OCI-LY3 (cell line): ENCODE measurements at regions not wholly inside any gene's neighbourhood (a gene's known extent, or its start where the extent isn't known, plus 50 kb on each side); places are given as distances from the start of the nearest gene placed in this dataset.

Source experiments
- H2AFZ ChIP-seq: fragments of 200-600, 300-600 bp; shearing (Covaris generic); 2 replicates; pipeline ENCODE4 v1.6.0; 2014; ENCODE audit warnings: antibody characterized with exemption, low read depth, low read length
- H3K27ac ChIP-seq: fragments of 200-600, 300-600 bp; sonication (generic); 2 replicates; pipeline ENCODE4 v1.5.1; 2014; ENCODE audit warnings: mild to moderate bottlenecking, low read length, moderate library complexity, mixed read lengths
- H3K27me3 ChIP-seq: fragments of 200-600, 300-600 bp; sonication (generic); 2 replicates; pipeline ENCODE4 v1.6.1; 2014; ENCODE audit warnings: low read depth, low read length, mixed read lengths
- H3K36me3 ChIP-seq: fragments of 200-600, 300-600 bp; sonication (generic); replicated peaks from 2 replicates; pipeline ENCODE3; 2014; ENCODE audit warnings: low read depth, low read length, mixed read lengths
- H3K4me1 ChIP-seq: fragments of 300-600, 200-600 bp; sonication (generic); 2 replicates; pipeline ENCODE4 v1.6.1; 2014; ENCODE audit warnings: low read length, mixed read lengths
- H3K4me2 ChIP-seq: fragments of 200-600, 300-600 bp; sonication (generic); 2 replicates; pipeline ENCODE4 v1.6.1; 2014; ENCODE audit warnings: low read length, mixed read lengths
- H3K4me3 ChIP-seq: fragments of 300-600, 200-600 bp; sonication (generic); 2 replicates; pipeline ENCODE4 v1.5.1; 2014; ENCODE audit warnings: antibody characterized with exemption, mild to moderate bottlenecking, low read length, moderate library complexity
- H3K79me2 ChIP-seq: fragments of 300-600, 200-600 bp; shearing (Covaris generic); 2 replicates; pipeline ENCODE4 v1.6.1; 2014; ENCODE audit warnings: mild to moderate bottlenecking, low read length, mixed read lengths
- H3K9ac ChIP-seq: fragments of 300-600, 200-600 bp; shearing (Covaris generic); 2 replicates; pipeline ENCODE4 v1.6.0; 2014; ENCODE audit warnings: mild to moderate bottlenecking, low read length, moderate library complexity
- H3K9me3 ChIP-seq: fragments of 200-600, 300-600 bp; shearing (Covaris generic); 2 replicates; pipeline ENCODE4 v1.6.1; 2014; ENCODE audit warnings: low read length, mixed read lengths; ENCODE audit not compliant: insufficient read depth
- H4K20me1 ChIP-seq: fragments of 200-600, 300-600 bp; sonication (generic); 2 replicates; pipeline ENCODE4 v1.6.1; 2016; ENCODE audit warnings: low read length, mixed read lengths; ENCODE audit not compliant: insufficient read depth
- CTCF ChIP-seq: fragments of 200-600, 300-600 bp; sonication (generic); IDR thresholded peaks from 2 replicates; pipeline ENCODE4 v1.5.1; 2014; ENCODE audit warnings: antibody characterized with exemption, low read length, low read depth
- EZH2phosphoT487 ChIP-seq: fragments of 200-600 bp; shearing (Covaris generic); IDR thresholded peaks from 2 replicates; pipeline ENCODE4 v1.6.1; 2018; ENCODE audit warnings: antibody characterized with exemption, mixed run types, low read depth

GRCh38 chr4:18318682-18319388 lies 297.3 kb upstream of the LCORL start:
- no peak overlapping the region for H3K9ac ChIP-seq
- H3K4me3 ChIP-seq, result no peak overlapping the region
- no peak overlapping the region for H2AFZ ChIP-seq

GRCh38 chr4:18314731-18315130 lies 293.2 kb upstream of the LCORL start:
- Histone ChIP-seq H3K4me3 (no peak overlapping the region), H4K20me1 (no peaks in the 10 kb centered on the region), H3K4me1 (no peaks in the 10 kb centered on the region), H3K27ac (no peak overlapping the region), H3K4me2 (no peak overlapping the region), H3K79me2 (no peaks in the 10 kb centered on the region), H3K36me3 (no peaks in the 10 kb centered on the region), H3K9ac (no peak overlapping the region), H3K9me3 (no peaks in the 10 kb centered on the region), H3K27me3 (no peaks in the 10 kb centered on the region), H2AFZ (no peak overlapping the region)
- TF ChIP-seq EZH2phosphoT487, result no peak
- TF ChIP-seq CTCF, result no peak

More at GRCh38 chr4:18318682-18319388, 297.3 kb upstream of the LCORL start:
- no peak overlapping the region for H3K27ac ChIP-seq
- TF ChIP-seq EZH2phosphoT487 (no peak), CTCF (no peak)
- no peaks in the 10 kb centered on the region for H3K36me3 ChIP-seq
- no peaks in the 10 kb centered on the region for H3K79me2 ChIP-seq
- no peaks in the 10 kb centered on the region for H3K4me1 ChIP-seq
- H3K4me2 ChIP-seq, result no peak overlapping the region
- no peaks in the 10 kb centered on the region for H4K20me1 ChIP-seq
- no peaks in the 10 kb centered on the region for H3K9me3 ChIP-seq
- H3K27me3 ChIP-seq, result no peaks in the 10 kb centered on the region

- Histone ChIP-seq H3K9ac (no peak overlapping the region), H2AFZ (no peak overlapping the region), H4K20me1 (no peaks in the 10 kb centered on the region), H3K9me3 (no peaks in the 10 kb centered on the region), H3K4me2 (no peak overlapping the region), H3K79me2 (no peaks in the 10 kb centered on the region), H3K27ac (no peak overlapping the region), H3K4me1 (no peaks in the 10 kb centered on the region), H3K27me3 (no peaks in the 10 kb centered on the region), H3K36me3 (no peaks in the 10 kb centered on the region), H3K4me3 (no peak overlapping the region)
- TF ChIP-seq CTCF, result no peak
- no peak for TF ChIP-seq EZH2phosphoT487
Observed at GRCh38 chr4:18297684-18298083, 276.1 kb upstream of the LCORL start.

GRCh38 chr4:18296411-18296810 lies 274.9 kb upstream of the LCORL start:
- Histone ChIP-seq H3K9me3 (no peaks in the 10 kb centered on the region), H4K20me1 (no peaks in the 10 kb centered on the region)

More at GRCh38 chr4:18296411-18296810, 274.9 kb upstream of the LCORL start:
- no peaks in the 10 kb centered on the region for H3K27me3 ChIP-seq
- H3K9ac ChIP-seq, result no peak overlapping the region
- H3K4me3 ChIP-seq, result no peak overlapping the region
- H3K4me1 ChIP-seq, result no peaks in the 10 kb centered on the region
- TF ChIP-seq CTCF, result no peak
- no peak for TF ChIP-seq EZH2phosphoT487
- H3K4me2 ChIP-seq, result no peak overlapping the region
- no peaks in the 10 kb centered on the region for H3K36me3 ChIP-seq
- H2AFZ ChIP-seq, result no peak overlapping the region
- no peaks in the 10 kb centered on the region for H3K79me2 ChIP-seq
- H3K27ac ChIP-seq, result no peak overlapping the region
